ENCODE measurements at regions not wholly inside any gene's neighbourhood (a gene's known extent, or its start where the extent isn't known, plus 50 kb on each side); places are given as distances from the start of the nearest gene placed in this dataset.
"Not testable (repeated sequence)": the region's sequence is repeated elsewhere in the genome, so short reads cannot be mapped to it uniquely, and the experiment has no call there.

GRCh38 chr2:16972276-16972675, 306.6 kb upstream of the CYRIA start:
- peak; percentile 47 for DNase-seq (ENCODE audit: low read depth)

DNA sequence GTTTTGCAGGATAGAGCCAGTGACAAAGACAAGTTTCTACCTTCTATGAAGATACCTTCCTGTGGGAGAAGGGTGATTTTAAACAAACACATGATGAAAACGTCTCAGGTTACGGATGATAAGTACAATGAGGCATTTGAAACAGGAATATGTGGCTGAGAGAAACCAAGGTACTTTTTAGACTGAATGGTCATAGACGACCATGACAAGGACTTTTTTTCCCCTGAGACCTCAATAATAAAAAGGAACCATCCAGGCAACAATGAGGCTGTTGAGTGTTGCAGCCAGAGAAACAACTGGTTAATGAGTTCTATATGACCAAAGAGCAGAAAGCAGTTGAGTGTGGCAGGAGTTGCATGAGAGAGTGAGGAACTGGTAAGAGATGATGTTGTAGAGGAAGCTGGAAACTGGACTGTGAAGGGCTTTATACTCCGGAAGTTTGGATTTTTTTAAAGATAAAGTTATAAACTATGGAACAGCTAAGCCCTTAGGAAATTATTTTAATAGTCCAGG, 306.1 kb upstream of the CYRIA start:
- Mint-ChIP-seq H3K4me3 (ENCODE audit: unreplicated experiment) (no peak overlapping the region), H3K27me3 (ENCODE audit: low read depth, unreplicated experiment) (no peaks in the 10 kb centered on the region), H3K36me3 (ENCODE audit: low read depth, unreplicated experiment) (no peaks in the 10 kb centered on the region), H3K9me3 (ENCODE audit: unreplicated experiment) (no peaks in the 10 kb centered on the region), H3K4me1 (ENCODE audit: low read depth, unreplicated experiment) (peaks cover 11% of the 10 kb centered on the region), H3K27ac (ENCODE audit: unreplicated experiment) (no peak overlapping the region)
- Histone ChIP-seq H3K4me3 (ENCODE audit: insufficient read depth, low read depth, low read length) (no peak overlapping the region), H3K79me2 (ENCODE audit: insufficient read depth, low read length) (no peaks in the 10 kb centered on the region), H3K9me3 (ENCODE audit: insufficient read depth, low read depth, low read length) (no peaks in the 10 kb centered on the region), H3K27me3 (ENCODE audit: insufficient read depth, low read length) (no peaks in the 10 kb centered on the region), H2AFZ (ENCODE audit: low read depth, low read length) (no peak overlapping the region), H3K9ac (ENCODE audit: low read length) (no peak overlapping the region), H4K20me1 (ENCODE audit: insufficient read depth, low read length) (no peaks in the 10 kb centered on the region), H3K4me2 (ENCODE audit: low read length) (no peak overlapping the region), H3K36me3 (ENCODE audit: insufficient read depth, low read length) (no peaks in the 10 kb centered on the region), H3K27ac (ENCODE audit: low read depth, low read length) (no peak overlapping the region), H3K4me1 (ENCODE audit: insufficient read depth, low read length) (no peaks in the 10 kb centered on the region)
- no peak for FAIRE-seq
- no peak for TF ChIP-seq EZH2 (IDR thresholded peaks at IDR 0.05; ENCODE audit: insufficient read depth, low read length)
- TF ChIP-seq CTCF (IDR thresholded peaks at IDR 0.05; ENCODE audit: insufficient read depth, low read depth, low read length): no peak
- no peak for DNase-seq (ENCODE audit: low read depth)

More at GRCh38 chr2:16972276-16972675, 306.6 kb upstream of the CYRIA start:
- no peaks in the 10 kb centered on the region for H3K9me3 Mint-ChIP-seq (ENCODE audit: unreplicated experiment)
- H3K4me2 ChIP-seq (ENCODE audit: low read length): no peak overlapping the region
- no peak overlapping the region for H3K27ac ChIP-seq (ENCODE audit: low read depth, low read length)
- no peaks in the 10 kb centered on the region for H3K27me3 Mint-ChIP-seq (ENCODE audit: low read depth, unreplicated experiment)
- no peak for TF ChIP-seq EZH2 (IDR thresholded peaks at IDR 0.05; ENCODE audit: insufficient read depth, low read length)
- no peak overlapping the region for H3K27ac Mint-ChIP-seq (ENCODE audit: unreplicated experiment)
- no peak for FAIRE-seq
- no peaks in the 10 kb centered on the region for H3K79me2 ChIP-seq (ENCODE audit: insufficient read depth, low read length)
- no peaks in the 10 kb centered on the region for H3K36me3 Mint-ChIP-seq (ENCODE audit: low read depth, unreplicated experiment)
- H3K9me3 ChIP-seq (ENCODE audit: insufficient read depth, low read depth, low read length): no peaks in the 10 kb centered on the region
- H3K4me3 ChIP-seq (ENCODE audit: insufficient read depth, low read depth, low read length): no peak overlapping the region
- no peaks in the 10 kb centered on the region for H3K4me1 ChIP-seq (ENCODE audit: insufficient read depth, low read length)
- no peak overlapping the region for H3K4me3 Mint-ChIP-seq (ENCODE audit: unreplicated experiment)
- H2AFZ ChIP-seq (ENCODE audit: low read depth, low read length): no peak overlapping the region
- H3K27me3 ChIP-seq (ENCODE audit: insufficient read depth, low read length): no peaks in the 10 kb centered on the region
- no peaks in the 10 kb centered on the region for H4K20me1 ChIP-seq (ENCODE audit: insufficient read depth, low read length)
- H3K9ac ChIP-seq (ENCODE audit: low read length): no peak overlapping the region
- peaks cover 11% of the 10 kb centered on the region for H3K4me1 Mint-ChIP-seq (ENCODE audit: low read depth, unreplicated experiment)
- H3K36me3 ChIP-seq (ENCODE audit: insufficient read depth, low read length): no peaks in the 10 kb centered on the region

DNA sequence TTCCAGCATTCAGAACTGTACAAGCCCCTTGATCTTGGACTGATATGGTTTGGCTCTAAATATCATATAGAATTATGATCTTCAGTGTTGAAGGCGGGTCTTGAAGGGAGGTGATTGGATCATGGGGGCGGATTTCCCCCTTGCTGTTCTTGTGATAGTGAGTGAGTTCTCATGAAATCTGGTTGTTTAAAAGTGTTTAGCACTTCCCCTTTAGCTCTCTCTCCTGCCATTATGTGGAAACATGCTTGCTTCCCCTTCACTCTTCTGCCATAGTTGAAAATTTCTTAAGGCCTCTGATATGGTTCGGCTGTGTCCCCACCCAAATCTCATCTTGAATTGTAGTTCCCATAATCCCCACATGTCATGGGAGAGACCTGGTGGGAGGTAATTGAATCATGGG, 305.3 kb upstream of the CYRIA start:
- H3K9me3 ChIP-seq (ENCODE audit: insufficient read depth, low read depth, low read length); H3K9ac ChIP-seq (ENCODE audit: low read length): not testable (repeated sequence)

More for the DNA sequence above, 305.3 kb upstream of the CYRIA start:
- not testable (repeated sequence) for H3K4me3 ChIP-seq (ENCODE audit: insufficient read depth, low read depth, low read length); H3K4me2 ChIP-seq (ENCODE audit: low read length); H3K36me3 ChIP-seq (ENCODE audit: insufficient read depth, low read length); H3K27me3 ChIP-seq (ENCODE audit: insufficient read depth, low read length); H2AFZ ChIP-seq (ENCODE audit: low read depth, low read length); H3K36me3 Mint-ChIP-seq (ENCODE audit: low read depth, unreplicated experiment); H3K4me1 ChIP-seq (ENCODE audit: insufficient read depth, low read length); DNase-seq (ENCODE audit: low read depth); FAIRE-seq; H3K79me2 ChIP-seq (ENCODE audit: insufficient read depth, low read length); H4K20me1 ChIP-seq (ENCODE audit: insufficient read depth, low read length); H3K27me3 Mint-ChIP-seq (ENCODE audit: low read depth, unreplicated experiment); H3K4me3 Mint-ChIP-seq (ENCODE audit: unreplicated experiment); H3K27ac ChIP-seq (ENCODE audit: low read depth, low read length); H3K27ac Mint-ChIP-seq (ENCODE audit: unreplicated experiment); H3K9me3 Mint-ChIP-seq (ENCODE audit: unreplicated experiment)
- peaks cover 11% of the 10 kb centered on the region for H3K4me1 Mint-ChIP-seq (ENCODE audit: low read depth, unreplicated experiment)
